ENCODE measurements at regions not wholly inside any gene's neighbourhood (a gene's known extent, or its start where the extent isn't known, plus 50 kb on each side); places are given as distances from the start of the nearest gene placed in this dataset.

DNA sequence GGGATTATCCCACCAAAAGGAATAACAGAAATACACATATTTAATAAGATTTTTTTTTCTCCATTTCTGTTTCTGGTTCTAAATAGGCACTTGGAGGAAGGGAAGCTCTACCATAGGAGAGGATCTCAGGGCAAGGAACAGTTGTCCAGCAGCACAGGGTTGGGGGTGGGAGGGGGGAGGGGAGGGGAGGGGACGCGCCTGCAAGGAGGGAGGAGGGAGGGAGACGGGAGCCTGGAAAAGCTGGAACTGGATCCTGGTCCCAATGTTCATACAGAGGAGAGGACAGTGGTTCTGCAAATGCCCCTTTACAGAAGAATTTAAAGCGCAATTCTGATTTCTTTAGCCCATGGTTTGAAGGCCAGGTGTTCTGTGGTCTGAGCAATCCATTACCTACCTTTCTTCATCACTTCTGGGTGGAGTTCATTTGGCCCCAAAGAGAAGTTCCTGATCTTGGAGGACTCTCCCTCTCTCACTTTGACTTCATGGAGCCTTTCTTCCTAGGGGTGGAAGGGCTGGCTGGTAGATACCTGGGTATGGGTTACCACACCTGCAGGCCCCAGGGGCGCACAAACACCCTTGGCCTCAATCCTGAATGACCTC, 348.9 kb upstream of the NCAM1 start:
- TF ChIP-seq, protein P1, sequence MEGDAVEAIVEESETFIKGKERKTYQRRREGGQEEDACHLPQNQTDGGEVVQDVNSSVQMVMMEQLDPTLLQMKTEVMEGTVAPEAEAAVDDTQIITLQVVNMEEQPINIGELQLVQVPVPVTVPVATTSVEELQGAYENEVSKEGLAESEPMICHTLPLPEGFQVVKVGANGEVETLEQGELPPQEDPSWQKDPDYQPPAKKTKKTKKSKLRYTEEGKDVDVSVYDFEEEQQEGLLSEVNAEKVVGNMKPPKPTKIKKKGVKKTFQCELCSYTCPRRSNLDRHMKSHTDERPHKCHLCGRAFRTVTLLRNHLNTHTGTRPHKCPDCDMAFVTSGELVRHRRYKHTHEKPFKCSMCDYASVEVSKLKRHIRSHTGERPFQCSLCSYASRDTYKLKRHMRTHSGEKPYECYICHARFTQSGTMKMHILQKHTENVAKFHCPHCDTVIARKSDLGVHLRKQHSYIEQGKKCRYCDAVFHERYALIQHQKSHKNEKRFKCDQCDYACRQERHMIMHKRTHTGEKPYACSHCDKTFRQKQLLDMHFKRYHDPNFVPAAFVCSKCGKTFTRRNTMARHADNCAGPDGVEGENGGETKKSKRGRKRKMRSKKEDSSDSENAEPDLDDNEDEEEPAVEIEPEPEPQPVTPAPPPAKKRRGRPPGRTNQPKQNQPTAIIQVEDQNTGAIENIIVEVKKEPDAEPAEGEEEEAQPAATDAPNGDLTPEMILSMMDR (IDR thresholded peaks at IDR 0.05): no peak
- Histone ChIP-seq H3K36me3 (no peaks in the 10 kb centered on the region), H3K27ac (peak overlapping the region; percentile 16 to 25), H3K4me1 (peaks cover 7 to 17% of the 10 kb centered on the region in 2 donors), H3K9me3 (no peaks in the 10 kb centered on the region), H3K4me3 (no peak overlapping the region), H3K27me3 (no peaks in the 10 kb centered on the region)
- DNase-seq (ENCODE audit: low spot score in 2 of 2): no peak
- intact Hi-C loops (cut with DNase I): no loop called here

DNA sequence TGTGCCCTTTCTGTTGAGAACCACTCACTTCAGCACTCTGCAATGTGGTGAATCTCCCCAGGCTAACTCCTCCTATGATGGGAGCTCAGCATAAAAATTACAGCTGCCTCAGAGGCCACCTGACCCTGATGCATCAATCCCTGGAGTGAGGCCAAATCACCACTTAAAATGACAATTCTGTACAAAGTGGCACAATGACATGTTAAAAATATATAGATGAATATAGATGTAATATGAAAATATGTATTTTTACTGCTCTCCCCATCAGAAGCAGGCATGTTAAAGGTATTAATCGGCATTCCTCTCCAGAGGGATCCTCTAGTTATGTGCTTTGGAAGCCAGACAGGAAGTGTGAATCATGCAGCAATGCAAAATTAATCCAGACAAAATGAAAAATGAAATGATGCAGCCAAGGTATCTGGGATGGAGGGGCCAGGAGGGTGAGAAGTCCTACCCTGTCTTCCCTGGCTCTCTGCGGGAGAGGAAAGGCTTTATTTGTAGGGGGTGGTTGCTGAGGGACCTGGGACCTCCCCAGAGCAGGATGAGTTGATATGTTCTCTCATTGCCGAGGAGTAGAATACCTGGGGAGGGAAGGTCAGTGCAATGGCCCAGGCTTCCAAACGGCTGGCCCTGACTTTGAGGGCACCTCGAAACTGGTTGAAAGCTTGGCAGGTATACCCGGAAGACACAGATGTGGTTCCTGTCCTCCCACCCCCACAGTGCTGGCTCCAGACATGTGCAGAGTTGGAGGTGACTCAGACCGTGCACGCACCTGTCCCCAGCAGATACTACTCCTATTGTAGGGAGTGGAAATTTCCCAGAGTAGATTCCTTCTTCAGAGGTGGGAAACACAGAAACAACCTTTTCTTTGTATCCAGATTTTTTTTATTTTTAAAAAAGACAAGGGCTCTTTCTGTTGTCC, 347.9 kb upstream of the NCAM1 start:
- no peaks in the 10 kb centered on the region for H3K36me3 ChIP-seq
- DNase-seq (ENCODE audit: low spot score in 2 of 2): no peak
- TF ChIP-seq, protein P1 (IDR thresholded peaks at IDR 0.05): no peak
- no peaks in the 10 kb centered on the region for H3K27me3 ChIP-seq
- peak overlapping the region; percentile 16 to 25 for H3K27ac ChIP-seq
- H3K4me1 ChIP-seq: peaks cover 7 to 17% of the 10 kb centered on the region in 2 donors
- intact Hi-C loops (cut with DNase I): no loop called here
- H3K4me3 ChIP-seq: no peak overlapping the region
- no peaks in the 10 kb centered on the region for H3K9me3 ChIP-seq

DNA sequence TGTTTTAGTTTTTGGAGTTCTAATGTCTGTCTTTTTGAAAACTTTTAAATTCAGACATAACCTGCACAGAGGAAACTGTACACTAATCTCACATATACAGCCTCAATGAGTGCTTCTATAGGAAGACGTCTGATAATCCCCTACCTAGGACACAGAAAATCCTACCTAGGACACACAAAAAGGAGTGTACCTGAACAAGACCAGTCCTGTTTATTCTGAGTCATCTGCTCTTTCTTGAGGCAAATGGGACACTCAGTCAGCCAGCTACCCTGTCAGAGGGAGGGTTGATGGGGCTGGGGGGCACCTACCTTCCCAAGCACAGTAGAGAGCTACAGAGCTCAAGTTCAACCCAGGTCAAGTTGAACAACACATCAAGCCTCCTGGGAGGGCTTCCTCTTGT, 346.6 kb upstream of the NCAM1 start:
- no peak overlapping the region for H3K4me3 ChIP-seq
- no peaks in the 10 kb centered on the region for H3K36me3 ChIP-seq
- intact Hi-C loops (cut with DNase I): no loop called here
- H3K4me1 ChIP-seq: peaks cover 7 to 17% of the 10 kb centered on the region in 2 donors
- no peaks in the 10 kb centered on the region for H3K9me3 ChIP-seq
- no peaks in the 10 kb centered on the region for H3K27me3 ChIP-seq
- no peak overlapping the region for H3K27ac ChIP-seq
- TF ChIP-seq, protein P1 (IDR thresholded peaks at IDR 0.05): no peak
- DNase-seq (ENCODE audit: low spot score in 2 of 2): no peak

DNA sequence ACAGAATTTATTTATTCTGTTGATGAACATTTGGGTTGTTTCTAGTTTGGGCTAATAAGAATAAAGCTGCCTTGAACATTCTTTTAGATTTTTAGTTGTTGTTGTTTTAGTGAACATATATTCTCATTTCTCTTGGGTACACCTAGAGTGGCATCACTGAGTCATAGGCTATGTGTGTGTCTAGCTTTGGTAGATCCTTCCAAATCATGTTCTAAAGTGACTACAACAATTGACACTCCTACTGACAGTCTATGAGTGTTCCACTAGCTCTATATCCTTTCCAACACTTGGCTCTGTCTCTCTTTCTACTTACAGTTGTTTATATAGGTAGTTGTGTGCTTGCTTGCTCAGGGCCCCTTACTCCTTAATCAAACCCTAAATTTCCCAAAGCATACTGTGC, 346.0 kb upstream of the NCAM1 start:
- Histone ChIP-seq H3K36me3 (no peaks in the 10 kb centered on the region), H3K9me3 (no peaks in the 10 kb centered on the region), H3K27me3 (no peaks in the 10 kb centered on the region), H3K27ac (no peak overlapping the region), H3K4me1 (peaks cover 7 to 17% of the 10 kb centered on the region in 2 donors), H3K4me3 (no peak overlapping the region)
- intact Hi-C loops (cut with DNase I): no loop called here
- no peak for DNase-seq (ENCODE audit: low spot score in 2 of 2)
- TF ChIP-seq, protein P1 (IDR thresholded peaks at IDR 0.05): no peak

DNA sequence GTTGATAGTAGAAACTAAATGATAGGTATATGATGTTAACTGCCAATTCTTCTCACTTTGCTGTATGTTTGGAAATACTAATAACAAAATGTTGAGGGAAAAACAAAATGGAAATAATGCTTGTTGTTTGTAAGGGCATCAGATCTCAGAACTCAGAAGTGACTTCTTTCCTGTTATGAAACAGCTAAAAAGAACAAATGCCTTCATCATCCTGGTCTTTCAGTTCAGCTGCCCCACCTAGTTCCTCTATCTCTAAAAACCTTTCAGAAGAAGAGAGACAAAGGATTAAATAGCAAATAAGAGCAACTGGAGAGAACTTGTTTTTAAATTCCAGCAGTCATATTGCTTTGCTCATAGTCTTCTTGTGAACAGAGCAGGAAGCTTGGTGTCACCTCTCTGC, 345.3 kb upstream of the NCAM1 start:
- Histone ChIP-seq H3K9me3 (no peaks in the 10 kb centered on the region), H3K27me3 (no peaks in the 10 kb centered on the region), H3K27ac (no peak overlapping the region), H3K4me1 (peaks cover 7 to 17% of the 10 kb centered on the region in 2 donors), H3K4me3 (no peak overlapping the region), H3K36me3 (no peaks in the 10 kb centered on the region)
- TF ChIP-seq, protein P1 (IDR thresholded peaks at IDR 0.05): no peak
- intact Hi-C loops (cut with DNase I): no loop called here
- DNase-seq (ENCODE audit: low spot score in 2 of 2): no peak
